GM10847 (cell line): ENCODE measurements at regions not wholly inside any gene's neighbourhood (a gene's known extent, or its start where the extent isn't known, plus 50 kb on each side); places are given as distances from the start of the nearest gene placed in this dataset.

Experiments
- POLR2A ChIP-seq: IDR thresholded peaks from 2 replicates; pipeline ENCODE4 v1.6.1; 2011; ENCODE audit not compliant: insufficient read length; ENCODE audit errors: extremely low read depth

- no peak for TF ChIP-seq POLR2A
These were observed 449.5 kb upstream of the ZMIZ1 start for GRCh38 chr10:78619115-78619851.

GRCh38 chr10:78619896-78620295 lies 448.9 kb upstream of the ZMIZ1 start:
- TF ChIP-seq POLR2A: no peak

GRCh38 chr10:78620985-78621799 lies 447.6 kb upstream of the ZMIZ1 start:
- no peak for TF ChIP-seq POLR2A

GRCh38 chr10:78623578-78624215 lies 445.1 kb upstream of the ZMIZ1 start:
- no peak for TF ChIP-seq POLR2A

GRCh38 chr10:78624791-78625190 lies 444.0 kb upstream of the ZMIZ1 start:
- no peak for TF ChIP-seq POLR2A

GRCh38 chr10:78626471-78626870 lies 442.3 kb upstream of the ZMIZ1 start:
- TF ChIP-seq POLR2A: no peak

GRCh38 chr10:78627254-78627795 lies 441.4 kb upstream of the ZMIZ1 start:
- no peak for TF ChIP-seq POLR2A

GRCh38 chr10:78628976-78629375 lies 439.8 kb upstream of the ZMIZ1 start:
- TF ChIP-seq POLR2A: no peak

- TF ChIP-seq POLR2A: no peak
These were observed 439.0 kb upstream of the ZMIZ1 start for GRCh38 chr10:78629773-78630172.

GRCh38 chr10:78630944-78631838 lies 437.6 kb upstream of the ZMIZ1 start:
- TF ChIP-seq POLR2A: no peak

- TF ChIP-seq POLR2A: no peak
These were observed 434.4 kb upstream of the ZMIZ1 start for GRCh38 chr10:78634389-78634815.

- TF ChIP-seq POLR2A: no peak
These were observed 433.9 kb upstream of the ZMIZ1 start for GRCh38 chr10:78634835-78635234.

- TF ChIP-seq POLR2A: no peak
These were observed 429.1 kb upstream of the ZMIZ1 start for GRCh38 chr10:78639629-78640028.

GRCh38 chr10:78640796-78641636 lies 427.8 kb upstream of the ZMIZ1 start:
- no peak for TF ChIP-seq POLR2A

GRCh38 chr10:78641693-78642092 lies 427.1 kb upstream of the ZMIZ1 start:
- TF ChIP-seq POLR2A: no peak
